ENCODE measurements at regions not wholly inside any gene's neighbourhood (a gene's known extent, or its start where the extent isn't known, plus 50 kb on each side); places are given as distances from the start of the nearest gene placed in this dataset.

- ChIA-PET SMC1A (ENCODE audit: uncharacterized antibody, unreplicated experiment) (interaction anchor here (0.7 kb wide), 1 partner anchor 22 kb away, joined by 3 read pairs; no protein-coding TSS in a partner anchor), CTCF (no interaction called here), POLR2A (interaction anchor here (1.0 kb wide), 1 partner anchor 59 kb away, joined by 3 read pairs; no protein-coding TSS in a partner anchor), RAD21 (ENCODE audit: unreplicated experiment) (interaction anchor here (0.7 kb wide), 1 partner anchor 57 kb away, joined by 3 read pairs; no protein-coding TSS in a partner anchor)
- no peaks in the 10 kb centered on the region for H3K36me3 ChIP-seq (ENCODE audit: control insufficient read depth in 2 of 2, insufficient read depth in 2 of 2, low read length in 1 of 2)
- no peak overlapping the region for H3K4me2 ChIP-seq (ENCODE audit: control insufficient read depth, insufficient read depth)
- H3K9ac ChIP-seq (ENCODE audit: control insufficient read depth, insufficient read depth, low read length): no peak overlapping the region
- no peak for TF ChIP-seq DPF2 (IDR thresholded peaks at IDR 0.05)
- TF ChIP-seq POU2F2 (IDR thresholded peaks at IDR 0.05; ENCODE audit: borderline replicate concordance, low read depth, low read length): no peak
- no peak for TF ChIP-seq NKRF (conservative IDR thresholded peaks at IDR 0.05)
- no peak for TF ChIP-seq CBFB (IDR thresholded peaks at IDR 0.05; ENCODE audit: low read depth)
- no peaks in the 10 kb centered on the region for H3K27me3 ChIP-seq (replicated peaks in 1 of 2; ENCODE audit: control insufficient read depth in 2 of 2, insufficient read depth in 2 of 2, low read length in 1 of 2)
- H3K4me3 ChIP-seq: no peak overlapping the region
- H3K9me3 ChIP-seq (replicated peaks; ENCODE audit: control insufficient read depth, insufficient read depth, low read length): no peaks in the 10 kb centered on the region
- no peak for DNase-seq (ENCODE audit: low read depth, low spot score)
- FAIRE-seq: no peak
- no peaks in the 10 kb centered on the region for H3K4me1 ChIP-seq (ENCODE audit: control insufficient read depth, insufficient read depth, low read length)
- no peaks in the 10 kb centered on the region for H3K79me2 ChIP-seq (ENCODE audit: control insufficient read depth, insufficient read depth, low read length)
- in situ Hi-C loops (cut with MboI): no loop called here
- H3K27ac ChIP-seq (ENCODE audit: control insufficient read depth, insufficient read depth): no peak overlapping the region
- peak; percentile 25; the same call in 2 of the 3 replicates for ATAC-seq
- H2AFZ ChIP-seq (ENCODE audit: control insufficient read depth, low read depth, low read length): no peak overlapping the region
- H4K20me1 ChIP-seq (ENCODE audit: control insufficient read depth, insufficient read depth): no peaks in the 10 kb centered on the region
- intact Hi-C loops (cut with micrococcal nuclease; ENCODE audit: unreplicated experiment): no loop called here
- BruUV-seq (replicated peaks): no TSS peak
Measured at GRCh38 chr15:35603856-35604255, 57.9 kb upstream of the DPH6 start.

DNA sequence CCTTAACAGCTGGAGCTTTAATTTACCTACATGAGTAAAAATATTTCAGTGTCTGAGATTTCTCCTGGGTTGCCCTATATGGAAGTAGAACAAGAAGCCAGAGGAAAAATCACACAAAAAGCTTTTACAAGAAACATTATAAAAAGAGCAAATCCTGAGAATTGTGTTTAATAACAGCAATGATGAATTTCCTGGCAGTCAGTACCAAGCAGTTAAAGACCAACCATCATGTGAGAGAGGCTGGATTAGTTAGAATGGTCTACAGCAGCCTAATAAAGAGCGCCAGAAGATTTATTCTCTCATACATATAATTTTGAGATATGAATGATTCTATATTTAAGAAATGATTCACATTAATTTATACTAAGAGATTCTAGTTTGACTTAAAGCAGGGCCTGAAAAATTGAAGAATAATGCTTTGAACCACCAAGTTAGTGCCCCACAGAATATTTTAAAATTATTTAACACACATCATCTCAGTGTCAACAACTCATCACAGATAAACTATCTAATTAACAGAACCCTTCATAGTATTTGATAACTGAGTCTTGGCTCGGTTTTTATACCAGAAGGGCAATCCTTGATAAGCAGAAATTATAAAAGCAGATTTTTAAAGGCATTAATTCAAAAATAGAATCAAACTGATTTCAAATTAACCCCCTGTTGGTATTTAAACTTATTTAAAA is 59.9 kb upstream of the DPH6 start:
- POLR2A ChIA-PET: no interaction called here
- CTCF ChIA-PET: no interaction called here
- BruUV-seq (replicated peaks): no TSS peak
- H4K20me1 ChIP-seq (ENCODE audit: control insufficient read depth, insufficient read depth): no peaks in the 10 kb centered on the region
- FAIRE-seq (no peak), ATAC-seq (no peak), DNase-seq (ENCODE audit: low read depth, low spot score) (no peak)
- no peak overlapping the region for H3K9ac ChIP-seq (ENCODE audit: control insufficient read depth, insufficient read depth, low read length)
- no peaks in the 10 kb centered on the region for H3K79me2 ChIP-seq (ENCODE audit: control insufficient read depth, insufficient read depth, low read length)
- no peak overlapping the region for H2AFZ ChIP-seq (ENCODE audit: control insufficient read depth, low read depth, low read length)
- H3K9me3 ChIP-seq (replicated peaks; ENCODE audit: control insufficient read depth, insufficient read depth, low read length): no peaks in the 10 kb centered on the region
- SMC1A ChIA-PET (ENCODE audit: uncharacterized antibody, unreplicated experiment): no interaction called here
- RAD21 ChIA-PET (ENCODE audit: unreplicated experiment): no interaction called here
- 45% methylated on average over 2 of the region's 2 CpGs for whole genome bisulfite sequencing (ENCODE audit: insufficient coverage, insufficient replicate concordance, low lambda C conversion rate, missing lambda C conversion rate)
- H3K27ac ChIP-seq (ENCODE audit: control insufficient read depth, insufficient read depth): no peak overlapping the region
- intact Hi-C loops (cut with micrococcal nuclease; ENCODE audit: unreplicated experiment) (no loop called here), in situ Hi-C loops (cut with MboI) (no loop called here)
- no peak overlapping the region for H3K4me2 ChIP-seq (ENCODE audit: control insufficient read depth, insufficient read depth)
- no peaks in the 10 kb centered on the region for H3K4me1 ChIP-seq (ENCODE audit: control insufficient read depth, insufficient read depth, low read length)
- H3K4me3 ChIP-seq: no peak overlapping the region
- H3K36me3 ChIP-seq (ENCODE audit: control insufficient read depth in 2 of 2, insufficient read depth in 2 of 2, low read length in 1 of 2): no peaks in the 10 kb centered on the region
- H3K27me3 ChIP-seq (replicated peaks in 1 of 2; ENCODE audit: control insufficient read depth in 2 of 2, insufficient read depth in 2 of 2, low read length in 1 of 2): no peaks in the 10 kb centered on the region
- no peak for TF ChIP-seq RAD51 (IDR thresholded peaks at IDR 0.05)
- TF ChIP-seq EZH2 (IDR thresholded peaks at IDR 0.05; ENCODE audit: borderline replicate concordance, control insufficient read depth, low read depth, low read length): no peak
- no peak for TF ChIP-seq CREM (IDR thresholded peaks at IDR 0.05; ENCODE audit: low read depth)
- TF ChIP-seq HDAC6 (IDR thresholded peaks at IDR 0.05; ENCODE audit: unreplicated experiment): no peak
- TF ChIP-seq MEF2A (IDR thresholded peaks at IDR 0.05; ENCODE audit: insufficient read depth, low read depth, low read length): no peak
- no peak for TF ChIP-seq NFIC (IDR thresholded peaks at IDR 0.05; ENCODE audit: low read depth, low read length)
- no peak for TF ChIP-seq CHD1 (IDR thresholded peaks at IDR 0.05; ENCODE audit: low read depth, low read length)
- no peak for TF ChIP-seq HDGF (IDR thresholded peaks at IDR 0.05)
- TF ChIP-seq RB1 (IDR thresholded peaks at IDR 0.05; ENCODE audit: borderline replicate concordance): no peak
- TF ChIP-seq RELB (IDR thresholded peaks at IDR 0.05; ENCODE audit: low read depth): no peak
- TF ChIP-seq YBX1 (IDR thresholded peaks at IDR 0.05): no peak
- no peak for TF ChIP-seq SMARCA5 (IDR thresholded peaks at IDR 0.05)
- no peak for TF ChIP-seq CREB1 (IDR thresholded peaks at IDR 0.05; ENCODE audit: low read depth)
- TF ChIP-seq BCL11A (IDR thresholded peaks at IDR 0.05; ENCODE audit: low read depth, low read length): no peak

Measured in GM12878 (cell line).